ENCODE measurements at regions not wholly inside any gene's neighbourhood (a gene's known extent, or its start where the extent isn't known, plus 50 kb on each side); places are given as distances from the start of the nearest gene placed in this dataset.

- TF ChIP-seq CTCF (IDR thresholded peaks at IDR 0.05; ENCODE audit: low read depth, low read length, missing input control) (no peak), SP1 (IDR thresholded peaks at IDR 0.05) (no peak), TAF1 (conservative IDR thresholded peaks at IDR 0.05) (no peak), MAX (IDR thresholded peaks at IDR 0.05) (no peak), RXRA (IDR thresholded peaks at IDR 0.05) (no peak)
Measured at GRCh38 chr6:146898888-146899227, 300.1 kb downstream of the ADGB start.
